Superior temporal gyrus (tissue), 1 donor: ENCODE measurements at regions not wholly inside any gene's neighbourhood (a gene's known extent, or its start where the extent isn't known, plus 50 kb on each side); places are given as distances from the start of the nearest gene placed in this dataset.
"Not testable (repeated sequence)": the region's sequence is repeated elsewhere in the genome, so short reads cannot be mapped to it uniquely, and the experiment has no call there.

Experiments
- DNase-seq: peaks from one replicate; pipeline ENCODE4 v3.0.0-alpha.2; 2016; ENCODE audit errors: extremely low spot score

DNA sequence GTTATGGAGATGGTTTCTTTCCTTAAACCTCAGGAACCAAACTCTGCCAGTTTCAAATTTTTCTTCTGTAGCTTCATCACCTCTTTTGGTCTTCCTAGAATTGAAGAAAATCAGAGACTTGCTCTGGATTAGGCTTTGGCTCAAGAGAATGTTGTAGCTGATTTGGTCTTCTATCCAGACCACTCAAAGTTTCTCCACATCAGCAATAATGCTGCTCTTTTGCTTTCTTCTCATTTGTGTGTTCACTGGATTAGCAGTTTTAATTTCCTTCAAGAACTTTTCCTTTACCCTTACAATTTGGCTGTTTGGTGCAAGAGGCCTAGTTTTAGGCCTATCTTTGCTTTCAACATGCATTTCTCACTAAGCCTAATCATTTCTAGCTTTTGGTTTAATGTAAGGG, 78.1 kb upstream of the PLCB4 start:
- DNase-seq: no peak

DNA sequence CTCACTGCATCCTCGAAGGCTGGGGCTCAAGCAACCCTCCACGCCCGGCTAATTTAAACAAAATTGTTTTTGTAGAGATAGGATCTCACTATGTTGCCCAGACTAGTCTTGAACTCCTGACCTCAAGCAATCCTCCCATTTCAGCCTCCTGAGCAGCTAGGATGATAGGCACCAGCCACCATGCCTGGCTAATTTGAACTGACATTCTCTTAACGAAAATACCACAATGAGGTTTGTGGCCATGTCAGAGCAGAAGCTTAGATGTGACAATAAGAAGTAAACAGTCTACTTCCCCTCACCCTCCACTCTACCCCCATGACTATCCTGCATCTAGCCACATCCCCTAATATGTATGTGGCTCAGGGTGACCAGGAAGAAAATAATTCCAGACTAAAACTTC, 74.8 kb upstream of the PLCB4 start:
- no peak for DNase-seq

DNA sequence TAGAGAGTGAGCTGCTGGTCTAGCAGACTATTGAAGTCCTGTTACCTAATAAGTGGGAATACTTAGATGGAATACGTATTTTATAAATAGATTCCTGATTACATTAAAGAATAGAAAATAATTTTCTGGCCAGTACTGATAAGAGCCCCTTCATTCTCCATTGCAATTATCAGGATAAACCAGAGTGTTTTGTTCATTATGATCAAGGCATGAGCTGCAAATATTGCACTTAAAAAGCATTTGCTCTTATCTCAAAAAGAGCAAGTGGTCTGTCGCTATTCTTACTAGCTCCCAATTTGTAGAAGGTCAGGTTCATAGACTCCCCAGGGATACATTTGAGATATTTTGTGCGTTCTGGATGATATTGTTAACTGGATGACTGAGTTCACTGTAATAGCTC, 73.1 kb upstream of the PLCB4 start:
- DNase-seq: no peak

DNA sequence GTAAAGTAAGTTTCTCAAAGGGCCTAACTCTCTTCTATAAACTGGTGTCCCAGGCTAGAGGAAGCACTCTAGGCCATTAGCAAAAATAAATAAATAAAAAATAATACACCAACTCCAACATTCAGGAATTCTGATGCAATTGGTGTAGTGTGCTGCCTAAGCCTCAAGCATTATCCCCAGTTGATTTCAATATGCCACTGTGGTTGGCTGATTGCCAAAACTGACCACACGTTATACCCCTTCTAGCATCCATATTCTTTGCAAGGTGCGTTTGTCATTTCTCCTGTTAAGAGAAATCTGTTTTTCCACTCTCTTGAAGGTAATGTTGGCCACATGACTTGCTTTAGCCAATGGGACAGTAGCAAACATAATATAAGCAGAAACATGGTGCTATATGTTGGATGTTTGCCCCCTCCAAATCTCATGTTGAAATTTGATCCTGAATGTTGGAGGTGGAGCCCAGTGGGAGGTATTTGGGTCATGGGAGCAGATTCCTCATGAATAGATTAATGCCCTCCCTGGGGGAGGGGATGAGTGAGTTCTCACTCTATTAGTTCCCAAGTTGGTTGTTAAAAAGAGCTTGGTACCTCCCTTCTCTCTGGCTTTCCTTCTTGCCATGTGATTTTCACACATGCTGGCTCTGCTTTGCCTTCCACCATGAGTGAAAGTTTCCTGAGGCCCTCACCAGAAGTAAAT, 71.9 kb upstream of the PLCB4 start:
- no peak for DNase-seq

DNA sequence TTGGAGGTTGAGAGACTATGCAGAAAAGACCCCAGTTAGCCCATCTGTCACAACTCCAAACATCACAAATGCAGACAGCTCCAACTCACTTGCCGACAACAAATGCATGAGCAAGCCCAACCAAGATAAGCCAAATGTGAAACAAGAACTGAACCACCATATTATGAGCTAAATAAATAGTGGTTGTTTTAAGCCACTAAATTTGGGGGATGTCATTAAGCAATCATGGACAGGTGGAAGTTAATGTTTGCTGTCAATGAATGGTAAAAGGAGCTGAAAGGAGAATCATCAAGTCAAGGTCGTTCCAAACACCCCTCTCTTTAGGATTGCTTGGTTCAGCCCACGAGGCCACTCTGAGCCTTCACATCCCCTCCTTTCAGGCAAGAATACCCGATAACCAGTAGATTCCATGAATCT, 71.2 kb upstream of the PLCB4 start:
- no peak for DNase-seq

DNA sequence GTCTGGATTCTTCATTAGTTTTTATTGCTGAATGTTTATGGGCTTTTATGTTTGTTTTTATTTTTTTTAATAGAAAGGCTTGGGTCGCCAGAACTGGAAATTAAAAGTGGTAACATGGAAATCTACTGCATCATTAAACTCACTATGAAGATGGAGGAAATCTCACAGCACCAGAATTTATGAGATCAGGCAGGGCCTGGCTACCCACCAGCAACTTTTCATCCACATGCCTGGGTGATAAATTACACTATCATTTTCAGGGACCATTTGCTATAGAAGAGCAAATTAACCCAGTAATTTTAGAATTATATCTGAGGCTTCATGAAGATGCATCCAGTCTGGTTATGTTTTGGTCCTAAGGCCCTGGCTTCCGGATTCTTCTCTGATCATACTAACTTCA, 57.8 kb upstream of the PLCB4 start:
- DNase-seq: no peak

DNA sequence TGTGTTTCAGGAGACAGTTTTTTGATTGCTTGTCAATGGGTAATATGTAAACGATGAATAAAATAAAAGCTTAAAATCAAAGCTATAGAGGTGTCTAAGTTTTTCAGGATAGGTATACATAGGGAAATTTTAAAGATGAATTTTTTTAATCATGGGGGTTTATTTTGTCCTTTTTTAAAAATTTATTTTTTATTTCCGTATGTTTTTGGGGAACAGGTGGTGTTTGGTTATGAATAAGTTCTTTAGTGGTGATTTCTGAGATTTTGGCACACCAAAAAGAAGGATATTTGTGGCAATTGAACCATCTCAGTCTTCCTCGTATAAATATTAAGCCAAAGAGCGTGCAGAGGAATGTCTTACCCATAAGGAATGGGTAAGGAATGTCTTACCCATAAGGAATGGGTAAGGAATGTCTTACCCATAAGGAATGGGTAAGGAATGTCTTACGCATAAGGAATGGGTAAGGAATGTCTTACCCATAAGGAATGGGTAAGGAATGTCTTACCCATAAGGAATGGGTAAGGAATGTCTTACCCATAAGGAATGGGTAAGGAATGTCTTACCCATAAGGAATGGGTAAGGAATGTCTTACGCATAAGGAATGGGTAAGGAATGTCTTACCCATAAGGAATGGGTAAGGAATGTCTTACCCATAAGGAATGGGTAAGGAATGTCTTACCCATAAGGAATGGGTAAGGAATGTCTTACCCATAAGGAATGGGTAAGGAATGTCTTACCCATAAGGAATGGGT, 53.5 kb upstream of the PLCB4 start:
- DNase-seq: not testable (repeated sequence)

DNA sequence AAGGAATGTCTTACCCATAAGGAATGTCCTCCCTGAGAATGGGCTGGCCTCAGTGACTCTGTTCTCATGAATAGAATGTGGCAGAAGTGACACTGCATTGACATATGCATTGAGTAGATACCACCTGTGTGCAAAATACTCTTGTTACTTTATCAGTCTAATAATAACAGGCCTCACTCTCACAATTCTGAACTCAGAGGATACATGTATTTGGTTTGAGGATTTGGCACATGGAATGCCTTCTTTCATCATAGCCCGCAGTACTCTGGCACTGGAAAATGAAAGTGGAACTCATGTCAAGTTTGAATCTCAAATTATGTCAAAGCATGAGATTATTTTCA, 52.9 kb upstream of the PLCB4 start:
- DNase-seq: no peak

DNA sequence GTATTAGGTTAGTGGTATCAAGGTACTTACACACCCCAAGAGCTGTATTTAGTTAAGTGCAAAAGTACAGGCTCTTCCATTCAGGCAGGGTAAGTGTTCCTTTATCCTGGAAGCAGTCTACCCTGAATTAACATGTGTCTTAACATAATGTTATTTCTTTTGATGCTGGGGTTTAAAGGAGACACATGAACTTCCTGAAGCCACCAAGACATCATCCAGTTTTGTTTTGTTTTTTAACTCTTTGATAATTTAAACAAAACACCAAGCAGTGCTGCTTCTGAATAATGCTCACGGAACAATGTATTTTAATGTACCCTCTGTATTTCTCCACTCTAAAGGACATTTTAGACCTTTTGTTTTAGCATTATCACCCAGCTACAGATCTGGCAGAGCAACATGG, 50.5 kb upstream of the PLCB4 start:
- DNase-seq: no peak
